Upper lobe of left lung (tissue), 6 donors: ENCODE measurements at regions not wholly inside any gene's neighbourhood (a gene's known extent, or its start where the extent isn't known, plus 50 kb on each side); places are given as distances from the start of the nearest gene placed in this dataset.

Experiments used
- ATAC-seq, 2 donors: fragments of 200-7000 bp; cut with Tn5 transposase; one replicate each; pipeline ENCODE4 v1.9.1; 2022; ENCODE audit warnings: mild to moderate bottlenecking in 2 of 2, moderate library complexity in 2 of 2; ENCODE audit not compliant: low FRiP score in 2 of 2
- DNase-seq, 2 donors: peaks; one replicate each; pipeline ENCODE4 v3.0.0-alpha.2; 2019 to 2020
- H3K27ac ChIP-seq, 4 donors: fragments of 200-600 bp; sonication (generic); one replicate each; pipeline ENCODE4 v1.5.1; 2016 to 2019
- H3K27me3 ChIP-seq, 4 donors: fragments of 200-600 bp; sonication (generic); one replicate each; pipeline ENCODE4 v1.5.1; 2017 to 2019
- H3K36me3 ChIP-seq, 4 donors: fragments of 200-600 bp; sonication (generic); one replicate each; pipeline ENCODE4 v1.5.1; 2016 to 2019
- H3K4me1 ChIP-seq, 4 donors: fragments of 200-600 bp; sonication (generic); one replicate each; pipeline ENCODE4 v1.5.1; 2018 to 2019
- H3K4me3 ChIP-seq, 4 donors: fragments of 200-600 bp; sonication (generic); one replicate each; pipeline ENCODE4 v1.5.1; 2017 to 2019; ENCODE audit warnings: mild to moderate bottlenecking in 2 of 4, moderate library complexity in 1 of 4
- H3K9me3 ChIP-seq, 4 donors: fragments of 200-600 bp; sonication (generic); one replicate each; pipeline ENCODE4 v1.5.1; 2018 to 2019
- CTCF ChIP-seq, 6 experiments: fragments of 450-650 bp in 4 of 6; fragments of 200-600 bp in 2 of 6; sonication (generic) in 2 of 6; IDR thresholded peaks; one replicate each; pipeline ENCODE4 v1.5.1; 2016 to 2019; ENCODE audit warnings: antibody characterized with exemption in 6 of 6
- EP300 ChIP-seq, 4 donors: sonication (generic); formaldehyde crosslinking; IDR thresholded peaks; one replicate each; pipeline ENCODE4 v1.5.1; 2017; ENCODE audit warnings: antibody characterized with exemption in 4 of 4, control low read depth in 2 of 4
- POLR2A ChIP-seq, 4 donors: fragments of 450-650 bp; IDR thresholded peaks; one replicate each; pipeline ENCODE4 v1.5.1; 2016 to 2017; ENCODE audit warnings: antibody characterized with exemption in 4 of 4, mild to moderate bottlenecking in 2 of 4
- POLR2AphosphoS5 ChIP-seq, 2 donors: sonication (generic); formaldehyde crosslinking; IDR thresholded peaks; one replicate each; pipeline ENCODE4 v1.5.1; 2017; ENCODE audit warnings: antibody characterized with exemption in 2 of 2
- WGBS, 2 donors: methylation state at CpG; one replicate each; pipeline ENCODE4 v1.1.5; 2017 to 2018; 5-methylcytosine and 5-hydroxymethylcytosine counted together
- donor health status: DM: no; HTN: no; CAD: no; lungs with moderate emphysema.
- donor health status: DM: no; HTN: yes; CAD: no; lungs with severe emphysema.

DNA sequence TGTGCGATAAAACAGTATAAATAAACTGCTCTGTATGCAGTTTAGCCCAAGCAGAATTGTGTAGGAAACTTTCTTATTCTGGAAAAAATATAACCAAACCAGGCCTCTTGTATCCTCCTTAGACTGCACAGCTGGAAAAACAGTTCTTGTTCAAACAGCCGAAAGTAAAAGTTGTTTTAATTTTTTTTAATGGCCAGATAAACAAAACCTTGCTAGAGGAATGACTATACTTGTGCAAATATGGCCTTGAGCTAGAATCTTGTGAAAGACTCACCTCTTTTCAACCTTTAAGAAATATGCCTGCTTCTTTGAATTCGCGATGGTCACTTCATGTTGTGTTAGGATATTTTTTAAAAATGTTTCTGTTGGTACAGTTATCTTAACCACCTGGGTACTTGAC lies 114.5 kb upstream of the MAF start:
- ATAC-seq: no peak
- Histone ChIP-seq H3K4me3 (no peak overlapping the region), H3K9me3 (no peaks in the 10 kb centered on the region), H3K36me3 (no peaks in the 10 kb centered on the region), H3K27me3 (no peaks in the 10 kb centered on the region), H3K4me1 (peaks cover 0 to 7% (median 0%) of the 10 kb centered on the region in 4 donors), H3K27ac (no peak overlapping the region)
- 38 to 42% methylated on average over 4 of the region's 4 CpGs for WGBS, 2 donors
- DNase-seq: no peak
- TF ChIP-seq EP300 (IDR thresholded peaks at IDR 0.05) (no peak), POLR2A (IDR thresholded peaks at IDR 0.05) (no peak), CTCF (IDR thresholded peaks at IDR 0.05) (no peak), POLR2AphosphoS5 (IDR thresholded peaks at IDR 0.05) (no peak)

DNA sequence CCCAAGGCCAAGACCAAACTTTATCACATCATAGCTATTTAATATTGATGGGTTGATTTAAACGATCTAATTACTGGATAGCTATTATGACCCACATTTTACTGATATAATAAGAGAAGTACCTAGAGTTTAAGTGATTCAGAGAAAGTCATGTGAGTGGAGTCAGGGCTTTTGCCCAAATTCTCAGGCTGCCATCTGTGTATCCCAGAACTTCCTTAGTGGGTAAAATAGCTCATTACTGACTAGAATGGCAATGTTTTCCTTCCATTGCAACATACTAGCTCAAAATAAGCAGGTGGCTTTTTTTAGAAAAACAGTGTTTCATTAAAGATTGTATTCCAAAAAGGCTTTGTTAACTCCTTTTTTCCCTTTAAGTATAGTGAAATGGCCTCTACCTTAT lies 113.9 kb upstream of the MAF start:
- H3K36me3 ChIP-seq: no peaks in the 10 kb centered on the region
- ATAC-seq (no peak), DNase-seq (no peak)
- H3K4me3 ChIP-seq: no peak overlapping the region
- H3K4me1 ChIP-seq: peaks cover 0 to 7% (median 0%) of the 10 kb centered on the region in 4 donors
- WGBS, 2 donors: 82% methylated on average over 1 of the region's 1 CpG
- TF ChIP-seq POLR2A (IDR thresholded peaks at IDR 0.05): no peak
- TF ChIP-seq EP300 (IDR thresholded peaks at IDR 0.05): no peak
- TF ChIP-seq POLR2AphosphoS5 (IDR thresholded peaks at IDR 0.05): no peak
- TF ChIP-seq CTCF (IDR thresholded peaks at IDR 0.05): no peak
- no peaks in the 10 kb centered on the region for H3K27me3 ChIP-seq
- H3K9me3 ChIP-seq: no peaks in the 10 kb centered on the region
- H3K27ac ChIP-seq: no peak overlapping the region

GRCh38 chr16:79713609-79714309 lies 113.2 kb upstream of the MAF start:
- ATAC-seq (no peak), DNase-seq (no peak)
- TF ChIP-seq POLR2A (IDR thresholded peaks at IDR 0.05) (no peak), CTCF (IDR thresholded peaks at IDR 0.05) (no peak), POLR2AphosphoS5 (IDR thresholded peaks at IDR 0.05) (no peak), EP300 (IDR thresholded peaks at IDR 0.05) (no peak)
- Histone ChIP-seq H3K27ac (no peak overlapping the region), H3K27me3 (no peaks in the 10 kb centered on the region), H3K9me3 (no peaks in the 10 kb centered on the region), H3K36me3 (no peaks in the 10 kb centered on the region), H3K4me3 (no peak overlapping the region), H3K4me1 (peaks cover 0 to 7% (median 0%) of the 10 kb centered on the region in 4 donors)
- WGBS, 2 donors: 89 to 91% methylated on average over 6 of the region's 6 CpGs

GRCh38 chr16:79712276-79712675 lies 111.7 kb upstream of the MAF start:
- Histone ChIP-seq H3K4me1 (peaks cover 0 to 7% (median 0%) of the 10 kb centered on the region in 4 donors), H3K4me3 (no peak overlapping the region), H3K9me3 (no peaks in the 10 kb centered on the region), H3K36me3 (no peaks in the 10 kb centered on the region), H3K27me3 (no peaks in the 10 kb centered on the region), H3K27ac (no peak overlapping the region)
- DNase-seq (no peak), ATAC-seq (no peak)
- WGBS, 2 donors: 89 to 95% methylated on average over 4 of the region's 4 CpGs
- TF ChIP-seq EP300 (IDR thresholded peaks at IDR 0.05) (no peak), POLR2AphosphoS5 (IDR thresholded peaks at IDR 0.05) (no peak), CTCF (IDR thresholded peaks at IDR 0.05) (no peak), POLR2A (IDR thresholded peaks at IDR 0.05) (no peak)

DNA sequence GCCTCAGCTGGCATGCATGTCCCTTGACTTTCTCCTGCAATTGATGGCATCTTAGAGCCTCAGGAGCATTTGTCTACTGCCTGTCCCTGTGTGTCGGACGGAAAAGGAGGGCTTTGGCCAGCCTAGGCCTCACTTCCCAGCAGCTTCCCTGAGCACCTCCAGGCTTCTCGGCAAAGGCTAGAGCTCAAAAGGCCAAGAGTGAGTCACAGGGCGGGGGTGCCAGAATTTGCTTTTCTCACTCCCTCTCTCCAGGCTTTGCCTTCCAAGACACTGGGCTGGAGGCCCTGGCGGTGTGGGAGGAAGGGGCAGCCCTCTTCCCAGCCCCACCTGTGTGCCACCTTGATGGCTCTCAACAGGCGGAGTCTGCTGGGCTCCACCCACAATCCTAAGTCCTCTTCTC lies 107.3 kb upstream of the MAF start:
- 87 to 96% methylated on average over 3 to 6 of the region's 6 CpGs for WGBS, 2 donors
- no peak for DNase-seq
- Histone ChIP-seq H3K9me3 (no peaks in the 10 kb centered on the region), H3K4me1 (no peaks in the 10 kb centered on the region), H3K27me3 (no peaks in the 10 kb centered on the region), H3K4me3 (no peak overlapping the region), H3K27ac (no peak overlapping the region), H3K36me3 (no peaks in the 10 kb centered on the region)
- no peak for TF ChIP-seq POLR2AphosphoS5 (IDR thresholded peaks at IDR 0.05)
- TF ChIP-seq EP300 (IDR thresholded peaks at IDR 0.05): no peak
- TF ChIP-seq CTCF (IDR thresholded peaks at IDR 0.05): no peak
- no peak for TF ChIP-seq POLR2A (IDR thresholded peaks at IDR 0.05)
- ATAC-seq: peak; percentile 56 to 92
